IMR-90 (cell line): ENCODE measurements at regions not wholly inside any gene's neighbourhood (a gene's known extent, or its start where the extent isn't known, plus 50 kb on each side); places are given as distances from the start of the nearest gene placed in this dataset.

Experiments
- NFE2L2 ChIP-seq: fragments of 150-350 bp; IDR thresholded peaks from 2 replicates; pipeline ENCODE4 v1.6.1; 2016; ENCODE audit warnings: low read depth, mild to moderate bottlenecking, low read length
- TF ChIP-seq, protein P1 (sequence below): fragments of 150-350 bp; IDR thresholded peaks from 2 replicates; pipeline ENCODE4 v1.6.1; 2017; ENCODE audit warnings: mild to moderate bottlenecking, antibody characterized with exemption, low read length, low read depth

DNA sequence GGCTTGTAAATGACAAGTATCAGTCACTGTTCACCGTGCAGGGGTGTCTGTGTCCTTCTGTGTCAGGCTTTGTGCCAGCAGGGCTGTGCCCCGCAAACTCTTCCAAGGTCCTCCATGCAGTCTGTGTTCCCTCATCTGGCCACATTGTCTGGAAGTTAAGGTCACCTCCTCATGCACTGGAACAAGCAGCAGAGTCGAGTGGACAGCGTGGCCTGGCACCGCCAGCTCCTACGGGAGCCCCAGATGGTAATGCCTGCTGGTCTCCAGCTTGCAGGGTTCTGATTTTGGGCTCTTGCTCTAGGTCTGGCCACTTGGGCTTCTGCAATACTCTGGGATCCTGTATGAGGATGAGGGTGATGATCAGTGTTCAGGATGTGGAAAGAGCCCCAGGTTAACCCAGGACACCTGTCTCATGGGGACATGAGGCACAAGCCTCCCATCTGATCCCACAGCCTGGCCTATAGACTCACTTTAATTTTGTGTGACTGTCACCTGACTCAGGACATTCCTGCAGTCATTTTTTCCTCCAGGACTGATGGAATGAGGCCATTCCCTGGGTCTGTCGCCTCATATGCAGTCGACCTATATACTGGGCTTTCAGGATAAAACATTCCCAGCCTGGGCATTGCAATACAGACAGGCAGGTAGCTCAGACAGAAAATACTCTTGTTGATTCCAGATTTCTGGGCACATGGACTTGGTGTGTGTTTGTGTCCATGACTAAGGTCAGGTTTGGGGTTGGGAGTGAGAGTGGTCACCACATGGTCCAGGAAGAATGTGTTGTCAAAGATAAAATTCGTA is 106.3 kb upstream of the TOP3B start (continued):
- TF ChIP-seq NFE2L2 = no peak
- TF ChIP-seq, protein P1, sequence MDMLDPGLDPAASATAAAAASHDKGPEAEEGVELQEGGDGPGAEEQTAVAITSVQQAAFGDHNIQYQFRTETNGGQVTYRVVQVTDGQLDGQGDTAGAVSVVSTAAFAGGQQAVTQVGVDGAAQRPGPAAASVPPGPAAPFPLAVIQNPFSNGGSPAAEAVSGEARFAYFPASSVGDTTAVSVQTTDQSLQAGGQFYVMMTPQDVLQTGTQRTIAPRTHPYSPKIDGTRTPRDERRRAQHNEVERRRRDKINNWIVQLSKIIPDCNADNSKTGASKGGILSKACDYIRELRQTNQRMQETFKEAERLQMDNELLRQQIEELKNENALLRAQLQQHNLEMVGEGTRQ = no peak
